Pons (tissue), 1 donor: ENCODE measurements at regions not wholly inside any gene's neighbourhood (a gene's known extent, or its start where the extent isn't known, plus 50 kb on each side); places are given as distances from the start of the nearest gene placed in this dataset.

Experiments used
- DNase-seq: peaks from one replicate; pipeline ENCODE4 v3.0.0-alpha.2; 2016; ENCODE audit warnings: low spot score

GRCh38 chr12:87930033-87930432 is 99.2 kb downstream of the C12orf50 start:
- no peak for DNase-seq

GRCh38 chr12:87929346-87929745 is 99.9 kb downstream of the C12orf50 start:
- no peak for DNase-seq

GRCh38 chr12:87928031-87928430 is 101.2 kb downstream of the C12orf50 start:
- no peak for DNase-seq

- no peak for DNase-seq
These were observed 104.2 kb downstream of the C12orf50 start for GRCh38 chr12:87925021-87925420.

- no peak for DNase-seq
These were observed 105.1 kb downstream of the C12orf50 start for GRCh38 chr12:87924149-87924548.

- DNase-seq = no peak
These were observed 105.8 kb downstream of the C12orf50 start for GRCh38 chr12:87923361-87923760.

GRCh38 chr12:87922736-87923135 is 106.5 kb downstream of the C12orf50 start:
- no peak for DNase-seq

- DNase-seq = no peak
These were observed 107.6 kb downstream of the C12orf50 start for GRCh38 chr12:87921621-87922020.

- no peak for DNase-seq
These were observed 109.1 kb downstream of the C12orf50 start for GRCh38 chr12:87920139-87920538.

GRCh38 chr12:87901457-87901856 is 127.7 kb downstream of the C12orf50 start:
- no peak for DNase-seq

GRCh38 chr12:87897662-87898061 is 131.5 kb downstream of the C12orf50 start:
- DNase-seq = no peak

GRCh38 chr12:87883806-87884205 is 145.4 kb downstream of the C12orf50 start:
- no peak for DNase-seq

- no peak for DNase-seq
These were observed 150.1 kb downstream of the C12orf50 start for GRCh38 chr12:87879141-87879540.

GRCh38 chr12:87870493-87871460 is 158.4 kb downstream of the C12orf50 start:
- DNase-seq = peak; percentile 32

GRCh38 chr12:87870061-87870460 is 159.1 kb downstream of the C12orf50 start:
- DNase-seq = no peak

- no peak for DNase-seq
These were observed 162.5 kb downstream of the C12orf50 start for GRCh38 chr12:87866578-87867292.

GRCh38 chr12:87861791-87862190 is 167.4 kb downstream of the C12orf50 start:
- DNase-seq = no peak

GRCh38 chr12:87853448-87854003 is 175.7 kb downstream of the C12orf50 start:
- DNase-seq = no peak

GRCh38 chr12:87849074-87849473 is 180.1 kb downstream of the C12orf50 start:
- DNase-seq = no peak

- DNase-seq = peak; percentile 63
These were observed 180.8 kb downstream of the C12orf50 start for GRCh38 chr12:87848248-87848868.

GRCh38 chr12:87847147-87847546 is 182.1 kb downstream of the C12orf50 start:
- no peak for DNase-seq

GRCh38 chr12:87846045-87846444 is 183.2 kb downstream of the C12orf50 start:
- DNase-seq = no peak
